ENCODE measurements at regions not wholly inside any gene's neighbourhood (a gene's known extent, or its start where the extent isn't known, plus 50 kb on each side); places are given as distances from the start of the nearest gene placed in this dataset.
"Not testable (repeated sequence)": the region's sequence is repeated elsewhere in the genome, so short reads cannot be mapped to it uniquely, and the experiment has no call there.

GRCh38 chr13:64538711-64539110 lies 2691.4 kb downstream of the PCDH9 start:
- DNase-seq (ENCODE audit: low spot score): no peak

GRCh38 chr13:64534302-64534701 lies 2695.8 kb downstream of the PCDH9 start:
- no peak for DNase-seq (ENCODE audit: low spot score)

- DNase-seq (ENCODE audit: low spot score): no peak
Observed at GRCh38 chr13:64531400-64531799, 2698.7 kb downstream of the PCDH9 start.

GRCh38 chr13:64529874-64530485 lies 2700.2 kb downstream of the PCDH9 start:
- no peak for DNase-seq (ENCODE audit: low spot score)

GRCh38 chr13:64528838-64529237 lies 2701.3 kb downstream of the PCDH9 start:
- no peak for DNase-seq (ENCODE audit: low spot score)

- DNase-seq (ENCODE audit: low spot score): no peak
Observed at GRCh38 chr13:64527561-64527960, 2702.6 kb downstream of the PCDH9 start.

- DNase-seq (ENCODE audit: low spot score): no peak
Observed at GRCh38 chr13:64525687-64526086, 2704.4 kb downstream of the PCDH9 start.

GRCh38 chr13:64510747-64511146 lies 2719.4 kb downstream of the PCDH9 start:
- no peak for DNase-seq (ENCODE audit: low spot score)

GRCh38 chr13:64506246-64506645 lies 2723.9 kb downstream of the PCDH9 start:
- no peak for DNase-seq (ENCODE audit: low spot score)

- DNase-seq (ENCODE audit: low spot score): no peak
Observed at GRCh38 chr13:64505336-64505910, 2724.7 kb downstream of the PCDH9 start.

- DNase-seq (ENCODE audit: low spot score): no peak
Observed at GRCh38 chr13:64488731-64489130, 2741.4 kb downstream of the PCDH9 start.

- DNase-seq (ENCODE audit: low spot score): no peak
Observed at GRCh38 chr13:64482373-64482772, 2747.8 kb downstream of the PCDH9 start.

- DNase-seq (ENCODE audit: low spot score): no peak
Observed at GRCh38 chr13:64480672-64481071, 2749.5 kb downstream of the PCDH9 start.

- DNase-seq (ENCODE audit: low spot score): no peak
Observed at GRCh38 chr13:64480211-64480610, 2749.9 kb downstream of the PCDH9 start.

GRCh38 chr13:64477146-64477545 lies 2753.0 kb downstream of the PCDH9 start:
- no peak for DNase-seq (ENCODE audit: low spot score)

- not testable (repeated sequence) for DNase-seq (ENCODE audit: low spot score)
Observed at GRCh38 chr13:64476041-64476568, 2754.0 kb downstream of the PCDH9 start.

- no peak for DNase-seq (ENCODE audit: low spot score)
Observed at GRCh38 chr13:64471916-64472315, 2758.2 kb downstream of the PCDH9 start.

- DNase-seq (ENCODE audit: low spot score): no peak
Observed at GRCh38 chr13:64470751-64471150, 2759.4 kb downstream of the PCDH9 start.

- DNase-seq (ENCODE audit: low spot score): no peak
Observed at GRCh38 chr13:64459778-64460177, 2770.4 kb downstream of the PCDH9 start.

GRCh38 chr13:64457976-64458375 lies 2772.2 kb downstream of the PCDH9 start:
- no peak for DNase-seq (ENCODE audit: low spot score)

- DNase-seq (ENCODE audit: low spot score): no peak
Observed at GRCh38 chr13:64455124-64455523, 2775.0 kb downstream of the PCDH9 start.

- no peak for DNase-seq (ENCODE audit: low spot score)
Observed at GRCh38 chr13:64453831-64454230, 2776.3 kb downstream of the PCDH9 start.

- DNase-seq (ENCODE audit: low spot score): no peak
Observed at GRCh38 chr13:64446372-64446771, 2783.8 kb downstream of the PCDH9 start.

- no peak for DNase-seq (ENCODE audit: low spot score)
Observed at GRCh38 chr13:64441740-64442139, 2788.4 kb downstream of the PCDH9 start.
